ENCODE measurements at regions not wholly inside any gene's neighbourhood (a gene's known extent, or its start where the extent isn't known, plus 50 kb on each side); places are given as distances from the start of the nearest gene placed in this dataset.

DNA sequence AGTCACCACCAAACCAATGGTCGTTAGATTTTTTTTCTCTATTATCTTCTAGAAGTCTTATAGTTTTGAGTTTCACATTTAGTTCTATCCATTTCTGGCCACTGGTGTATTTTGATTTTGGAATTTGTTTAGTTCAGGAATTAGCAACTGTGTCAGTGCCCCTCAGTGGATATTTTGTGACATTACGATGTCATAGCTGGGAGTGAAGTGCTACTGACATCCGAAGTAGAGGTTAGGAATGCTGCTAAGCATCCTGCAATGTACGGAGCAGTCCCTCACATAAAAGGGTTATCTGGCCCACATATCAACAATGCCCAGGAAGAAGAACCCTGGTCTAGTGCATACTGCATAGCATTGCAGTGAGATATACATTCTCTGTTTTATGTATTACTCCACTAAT is 157.4 kb upstream of the RGPD4 start:
- no peak for TF ChIP-seq CTCF (IDR thresholded peaks at IDR 0.05)
- TF ChIP-seq POLR2A (IDR thresholded peaks at IDR 0.05), result no peak
